WI38 (cell line): ENCODE measurements at regions not wholly inside any gene's neighbourhood (a gene's known extent, or its start where the extent isn't known, plus 50 kb on each side); places are given as distances from the start of the nearest gene placed in this dataset.

Experiments
- H3K4me3 ChIP-seq: 2 replicates; pipeline ENCODE4 v1.5.1; 2011; ENCODE audit warnings: low read depth, mild to moderate bottlenecking, control low read depth, low read length
- CTCF ChIP-seq: IDR thresholded peaks from 2 replicates; pipeline ENCODE4 v1.5.1; 2012; ENCODE audit warnings: low read depth, mild to moderate bottlenecking, control low read depth, low read length

GRCh38 chr3:193908181-193908744 lies 227.7 kb upstream of the HES1 start:
- TF ChIP-seq CTCF, result no peak
- H3K4me3 ChIP-seq, result no peak overlapping the region

- no peak for TF ChIP-seq CTCF
- H3K4me3 ChIP-seq, result no peak overlapping the region
Measured at GRCh38 chr3:193909387-193909786, 226.6 kb upstream of the HES1 start.

GRCh38 chr3:193910310-193910709 lies 225.6 kb upstream of the HES1 start:
- no peak overlapping the region for H3K4me3 ChIP-seq

GRCh38 chr3:193910886-193911738 lies 224.8 kb upstream of the HES1 start:
- H3K4me3 ChIP-seq, result no peak overlapping the region
- TF ChIP-seq CTCF, result no peak

More at GRCh38 chr3:193910310-193910709, 225.6 kb upstream of the HES1 start:
- TF ChIP-seq CTCF, result no peak

GRCh38 chr3:193911784-193912340 lies 224.1 kb upstream of the HES1 start:
- no peak overlapping the region for H3K4me3 ChIP-seq
- no peak for TF ChIP-seq CTCF

- no peak overlapping the region for H3K4me3 ChIP-seq
- no peak for TF ChIP-seq CTCF
Measured at GRCh38 chr3:193912621-193913178, 223.2 kb upstream of the HES1 start.

- no peak for TF ChIP-seq CTCF
- no peak overlapping the region for H3K4me3 ChIP-seq
Measured at GRCh38 chr3:193914602-193915001, 221.3 kb upstream of the HES1 start.
